ENCODE measurements at regions not wholly inside any gene's neighbourhood (a gene's known extent, or its start where the extent isn't known, plus 50 kb on each side); places are given as distances from the start of the nearest gene placed in this dataset.

DNA sequence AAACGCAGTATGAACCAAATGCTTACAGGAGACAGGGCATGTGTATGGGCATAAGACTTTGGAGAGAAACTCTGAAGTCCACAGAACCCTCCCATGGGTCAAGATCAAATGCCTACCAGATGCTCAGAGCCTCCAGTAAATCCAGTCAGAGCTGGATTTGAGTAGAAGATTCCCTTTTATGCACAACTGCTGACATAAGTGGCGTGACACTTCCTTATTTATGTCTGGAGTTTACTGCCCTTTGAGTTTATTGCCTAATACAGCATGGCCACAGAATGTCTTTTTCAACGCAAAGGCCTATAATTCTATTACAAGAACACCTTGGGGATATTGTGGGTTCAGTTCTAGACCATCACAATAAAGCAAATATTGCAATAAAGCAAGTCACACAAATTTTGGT lies 220.0 kb upstream of the FOXQ1 start:
- no peak for DNase-seq (ENCODE audit: low read depth)

GRCh38 chr6:1089859-1090258 lies 222.0 kb upstream of the FOXQ1 start:
- no peak for DNase-seq (ENCODE audit: low read depth)

- DNase-seq (ENCODE audit: low read depth) = no peak
Measured at GRCh38 chr6:1088492-1089001, 223.4 kb upstream of the FOXQ1 start.

DNA sequence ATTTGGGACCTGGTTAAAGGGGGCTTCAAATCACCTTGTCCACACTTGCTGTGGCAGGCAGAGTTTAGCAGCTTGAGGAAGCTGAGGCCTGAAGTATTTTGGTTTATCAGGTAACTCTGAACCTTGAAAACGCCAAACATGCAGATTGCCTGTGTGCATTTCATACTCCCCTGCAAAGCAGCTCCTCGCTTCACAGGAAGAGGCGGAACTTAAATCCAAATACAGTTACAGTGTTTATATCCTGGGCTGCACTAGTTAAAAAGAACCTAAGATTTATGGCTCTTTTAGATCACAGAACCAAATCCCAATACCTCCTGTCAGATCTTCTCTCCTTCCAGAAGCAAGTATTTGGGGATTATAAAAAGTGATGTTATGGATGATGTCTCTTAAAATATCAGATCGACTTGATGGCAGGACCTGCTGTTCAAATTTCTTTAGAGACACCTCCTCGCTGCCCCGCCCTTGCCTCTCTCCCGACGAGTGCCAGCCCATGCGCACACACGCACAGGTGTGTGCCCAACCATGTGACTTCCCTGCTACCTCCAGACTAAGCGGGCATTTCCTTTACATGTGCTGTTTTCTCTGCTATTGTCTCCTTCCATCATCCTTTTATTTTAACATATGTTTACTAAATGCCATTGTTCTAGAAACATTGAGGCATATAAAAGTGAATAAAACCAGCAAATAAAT lies 224.6 kb upstream of the FOXQ1 start:
- no peak for DNase-seq (ENCODE audit: low read depth)

DNA sequence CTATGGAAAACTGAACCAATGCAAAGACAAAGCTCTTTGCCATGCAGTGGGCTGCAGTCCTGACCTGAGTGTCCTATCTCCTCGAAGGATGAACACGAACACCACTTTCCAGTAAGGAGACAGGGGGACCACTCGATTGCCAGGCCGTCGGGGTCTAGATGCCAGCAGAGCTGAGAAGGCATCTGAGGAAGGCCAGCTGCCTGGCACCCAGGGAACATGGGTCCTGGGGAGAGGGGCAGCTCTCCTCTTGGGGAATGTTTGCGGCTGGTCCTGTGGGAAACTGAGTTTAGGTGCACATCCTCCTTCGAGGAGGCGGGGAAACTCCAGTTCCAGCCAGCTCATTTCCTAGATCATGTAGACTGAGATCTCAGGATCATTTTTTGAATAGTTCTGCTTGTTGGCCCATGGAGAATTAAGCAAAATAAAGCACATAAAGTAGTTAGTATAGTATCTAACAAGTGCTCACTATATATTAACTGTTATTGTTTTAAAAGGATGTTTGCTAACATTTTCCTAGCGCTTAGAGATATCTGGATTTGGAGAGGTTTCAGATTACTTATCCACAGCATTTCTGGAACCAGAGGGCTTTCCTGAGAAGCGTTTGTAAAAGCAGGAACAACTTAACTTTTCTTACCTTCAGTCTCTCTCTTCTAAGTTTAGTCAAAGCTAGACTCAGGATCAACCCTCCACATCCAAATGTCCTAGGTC lies 225.3 kb upstream of the FOXQ1 start:
- DNase-seq (ENCODE audit: low read depth) = no peak

DNA sequence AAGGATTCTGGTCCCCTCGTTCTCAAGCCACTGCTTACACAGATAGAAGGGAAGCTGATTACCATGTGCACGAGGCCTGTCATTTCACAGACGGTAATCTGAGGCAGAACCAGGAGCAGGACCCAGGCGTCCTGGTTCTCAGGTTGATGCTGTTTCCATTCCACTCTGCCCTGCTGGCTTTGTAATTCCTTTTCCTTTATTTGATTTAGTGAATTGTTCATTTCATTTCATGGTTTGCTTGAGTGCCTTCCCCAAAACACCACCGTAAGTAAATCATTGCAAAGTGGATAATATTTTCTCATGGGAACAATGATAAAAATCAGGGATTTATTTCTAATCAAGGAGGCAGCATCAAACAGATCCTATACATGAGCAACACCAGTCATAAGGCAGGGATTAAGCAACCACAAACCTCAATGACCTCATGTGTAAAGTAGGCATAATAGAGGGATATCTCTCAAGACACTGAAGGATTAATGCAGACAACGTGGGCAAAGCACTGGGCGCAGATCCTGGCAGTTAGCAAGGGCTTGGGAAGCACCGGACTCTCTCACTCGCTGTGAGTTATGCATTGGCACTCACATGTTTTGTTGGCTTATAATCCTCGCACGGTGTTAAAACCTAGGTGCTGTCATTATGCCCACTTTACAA lies 229.5 kb upstream of the FOXQ1 start:
- peak; percentile 79 for DNase-seq (ENCODE audit: low read depth)

GRCh38 chr6:1081551-1082284 lies 230.2 kb upstream of the FOXQ1 start:
- peak; percentile 28 for DNase-seq (ENCODE audit: low read depth)

DNA sequence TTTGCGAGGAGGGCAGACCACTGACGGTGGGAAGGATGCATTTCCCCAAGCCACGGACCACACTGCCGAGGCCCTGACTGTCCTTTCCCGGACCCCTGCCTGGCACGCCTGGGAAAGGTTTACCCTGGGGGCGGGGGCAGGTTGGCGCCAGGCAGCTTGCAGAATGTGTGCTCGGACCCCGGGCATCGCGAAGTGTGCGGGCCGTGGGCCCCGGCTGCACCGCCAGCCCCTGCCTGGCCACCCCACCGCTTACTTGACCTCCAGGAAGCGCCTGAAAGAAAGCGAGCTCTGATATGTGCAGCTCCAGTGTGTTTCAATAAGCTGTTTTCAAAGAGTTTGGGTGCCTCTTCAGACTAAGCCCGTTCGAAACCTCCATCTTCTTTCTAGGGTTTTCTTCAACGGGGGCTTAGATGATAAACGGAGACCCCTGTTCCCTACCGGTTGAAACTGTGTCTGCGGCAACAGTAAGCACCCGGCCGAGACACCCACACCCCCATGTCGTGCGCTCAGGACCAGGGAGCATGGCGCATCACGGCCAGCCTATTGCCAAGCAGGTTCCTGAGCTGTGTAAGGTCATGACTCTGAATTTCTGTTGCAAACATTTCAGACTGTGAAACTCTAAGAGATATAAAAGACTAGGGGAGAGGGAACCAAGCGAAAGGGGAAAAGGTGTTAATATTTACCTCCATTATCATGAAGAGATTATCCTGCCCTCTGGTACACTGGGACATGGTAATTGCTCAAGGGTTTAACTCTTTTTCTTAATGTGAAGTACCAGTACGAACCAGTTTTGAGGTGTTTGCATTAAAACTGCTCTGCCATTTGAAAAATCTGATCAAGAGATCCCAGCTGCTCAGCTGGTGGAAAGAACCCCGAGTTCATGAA lies 231.2 kb upstream of the FOXQ1 start:
- no peak for DNase-seq (ENCODE audit: low read depth)

DNA sequence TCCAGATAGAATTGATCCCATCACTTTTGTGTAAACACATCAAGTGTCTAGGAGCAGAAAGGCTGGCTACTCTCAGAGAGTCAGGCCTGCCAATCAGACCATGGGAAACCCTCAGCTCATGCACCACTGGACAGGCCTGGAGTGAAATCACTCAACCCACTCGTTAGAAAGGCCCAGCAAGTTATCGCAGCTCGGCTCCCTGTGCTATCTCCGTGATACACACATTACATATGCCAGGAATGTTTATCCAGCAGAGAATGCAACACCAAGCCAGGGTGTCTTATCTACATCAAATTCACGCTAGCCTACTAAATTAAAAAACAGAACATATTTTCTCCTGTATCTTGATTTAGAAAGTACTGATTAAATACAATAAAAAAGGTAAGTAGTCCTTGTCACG lies 232.4 kb upstream of the FOXQ1 start:
- DNase-seq (ENCODE audit: low read depth) = no peak

GRCh38 chr6:1077478-1078416 lies 234.2 kb upstream of the FOXQ1 start:
- no peak for DNase-seq (ENCODE audit: low read depth)

DNA sequence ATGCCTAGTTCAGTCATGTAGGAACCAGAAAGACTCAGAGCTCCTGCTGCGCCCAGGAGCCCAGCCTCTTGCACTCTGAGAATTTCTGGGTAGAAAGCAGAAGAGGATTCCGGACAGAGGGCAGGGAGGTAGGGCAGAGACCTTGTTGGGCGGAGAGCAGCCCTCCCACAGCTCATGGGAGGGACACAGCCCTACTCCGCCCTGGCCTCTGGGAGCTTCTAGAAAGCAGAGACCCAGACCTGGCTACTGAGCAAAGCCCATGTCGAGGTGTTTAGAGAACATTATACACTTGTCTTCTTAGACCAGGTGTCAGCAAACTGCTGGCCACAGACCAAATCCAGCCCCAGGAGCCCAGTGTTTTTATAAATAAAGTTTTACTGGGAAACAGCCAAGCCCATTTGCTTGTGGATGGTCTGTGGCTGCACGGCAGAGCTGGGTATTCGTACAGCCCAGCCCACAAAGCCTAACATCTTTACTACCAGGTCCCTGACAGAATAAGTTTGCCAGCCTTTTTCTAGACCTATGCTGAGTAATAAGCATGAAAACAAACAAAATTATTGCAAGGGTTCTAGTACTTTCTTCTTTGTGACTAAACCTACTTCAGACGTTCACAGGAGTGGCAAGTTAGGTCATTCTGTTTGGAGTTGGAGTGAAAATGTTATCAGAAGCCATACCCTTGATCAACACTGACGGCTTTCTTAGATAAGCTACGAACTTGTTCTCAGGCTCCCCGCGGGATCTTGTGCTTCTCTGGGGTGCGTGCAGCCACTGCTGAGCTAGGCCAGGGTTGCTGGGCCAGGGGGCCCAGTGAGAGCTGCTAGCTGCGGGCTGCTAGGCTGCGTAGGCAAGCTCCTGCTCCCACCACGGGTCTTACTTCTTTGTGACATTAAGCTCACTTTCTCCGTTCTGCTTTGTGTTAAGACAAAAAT lies 235.1 kb upstream of the FOXQ1 start:
- no peak for DNase-seq (ENCODE audit: low read depth)

DNA sequence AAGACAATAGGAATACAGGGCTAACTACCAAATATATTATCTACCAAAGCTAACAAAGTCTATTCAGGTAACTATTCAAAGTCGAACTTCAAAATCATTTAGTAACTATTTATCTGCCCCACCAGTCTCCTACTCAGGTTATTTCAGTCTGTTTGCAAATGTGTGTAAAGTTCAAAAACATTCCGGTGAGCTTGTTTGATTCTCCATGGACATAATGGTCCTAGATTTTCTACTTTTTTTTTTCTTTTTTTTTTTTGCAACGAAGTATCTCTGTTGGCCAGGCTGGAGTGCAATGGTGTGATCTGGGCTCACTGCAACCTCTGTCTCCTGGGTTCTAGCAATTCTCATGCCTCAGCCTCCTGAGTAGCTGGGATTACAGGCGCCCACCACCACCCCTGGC lies 236.0 kb upstream of the FOXQ1 start:
- no peak for DNase-seq (ENCODE audit: low read depth)

DNA sequence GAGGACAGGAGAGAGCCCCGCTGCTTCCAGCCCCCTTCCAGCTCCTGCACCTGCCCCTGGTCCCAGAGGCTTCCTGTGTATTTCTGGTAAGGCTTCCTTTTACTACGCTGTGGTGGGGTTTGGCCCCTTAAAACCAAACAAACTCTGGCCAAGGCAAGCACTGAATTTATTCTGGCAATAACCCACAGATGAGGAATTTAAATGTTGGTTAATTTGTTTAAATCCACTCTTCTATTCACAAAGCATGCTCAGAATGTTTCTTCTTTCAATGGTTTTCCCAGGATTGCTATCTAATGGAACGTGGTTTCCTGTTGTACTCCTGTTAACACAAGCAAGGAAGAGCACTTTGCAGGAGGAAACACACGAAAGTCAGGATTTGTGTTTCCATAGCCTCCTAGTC lies 236.5 kb upstream of the FOXQ1 start:
- no peak for DNase-seq (ENCODE audit: low read depth)

- DNase-seq (ENCODE audit: low read depth) = no peak
Measured at GRCh38 chr6:1070085-1070521, 241.8 kb upstream of the FOXQ1 start.

DNA sequence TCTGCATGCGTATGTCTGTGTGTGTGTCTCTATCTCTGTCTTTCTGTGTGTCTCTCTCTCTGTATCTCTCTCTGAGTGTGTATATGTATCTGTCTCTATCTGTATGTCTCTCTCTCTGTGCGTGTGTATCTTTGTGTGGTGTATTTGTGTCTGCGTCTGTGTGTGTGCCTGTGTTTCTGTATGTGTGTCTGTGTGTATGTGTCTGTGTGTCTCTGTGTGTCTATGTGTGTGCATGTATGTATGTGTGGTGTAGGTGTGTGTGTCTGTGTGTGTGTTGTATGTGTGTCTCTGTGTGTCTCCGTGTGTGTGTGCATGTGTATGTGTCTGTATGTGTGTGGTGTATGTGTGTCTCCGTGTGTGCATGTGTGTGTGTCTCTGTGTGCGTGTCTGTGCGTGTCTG lies 243.0 kb upstream of the FOXQ1 start:
- DNase-seq (ENCODE audit: low read depth) = no peak

DNA sequence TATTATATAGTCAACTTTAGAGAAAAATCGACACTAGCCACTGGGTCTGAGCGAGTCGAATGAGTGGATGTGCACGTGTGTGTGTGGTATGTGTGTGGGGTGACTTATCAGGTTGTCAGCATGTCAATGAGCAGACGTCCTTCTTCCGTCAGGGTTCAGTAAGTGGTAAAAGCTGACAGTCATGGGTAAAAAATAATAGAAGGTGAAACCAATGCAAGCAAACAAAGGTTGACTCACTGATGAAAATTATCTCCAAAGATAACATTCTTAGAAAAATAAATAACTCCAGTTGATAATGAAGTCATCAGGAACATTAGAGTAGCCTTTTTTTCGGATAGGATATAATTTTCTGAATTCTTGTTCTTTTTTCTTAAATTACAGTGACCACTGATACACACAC lies 243.8 kb upstream of the FOXQ1 start:
- peak; percentile 48 for DNase-seq (ENCODE audit: low read depth)

- DNase-seq (ENCODE audit: low read depth) = no peak
Measured at GRCh38 chr6:1067346-1067745, 244.6 kb upstream of the FOXQ1 start.

DNA sequence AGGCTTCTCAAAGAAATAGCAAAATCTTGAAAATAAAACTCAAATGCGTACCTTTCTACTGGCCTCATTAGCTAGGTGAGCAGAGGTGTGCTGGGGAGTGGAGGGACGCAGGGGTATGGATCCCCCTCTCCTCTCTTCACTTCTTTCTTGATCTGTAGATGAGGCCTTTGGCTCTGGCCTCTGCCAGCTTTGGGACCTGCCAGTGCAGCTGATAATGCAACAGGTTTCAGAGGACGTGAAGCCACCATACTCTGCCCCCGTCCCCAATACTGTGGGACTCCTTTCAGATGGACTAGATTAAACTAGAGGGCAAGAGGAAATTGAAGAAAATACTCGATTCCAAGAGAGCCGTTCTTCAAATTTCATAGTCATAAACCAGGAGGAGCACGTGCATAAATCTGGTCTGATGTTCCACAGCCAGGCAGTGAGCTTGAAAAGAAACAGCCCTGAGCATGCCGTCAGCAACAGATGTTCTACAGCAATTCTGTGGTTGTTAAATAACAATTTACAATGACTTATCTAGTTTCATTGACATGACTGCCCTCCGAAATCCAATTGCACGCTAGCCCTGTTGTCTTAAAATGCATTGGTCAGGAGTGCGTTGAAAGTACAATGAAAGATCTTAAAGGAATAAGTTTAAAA lies 245.3 kb upstream of the FOXQ1 start:
- DNase-seq (ENCODE audit: low read depth) = no peak

Measured in HT1080 (cell line).